Keratinocyte (primary cell): ENCODE measurements at regions not wholly inside any gene's neighbourhood (a gene's known extent, or its start where the extent isn't known, plus 50 kb on each side); places are given as distances from the start of the nearest gene placed in this dataset.

Experiments
- DNase-seq: peaks from one replicate; pipeline ENCODE4 v3.0.0-alpha.2; 2011; ENCODE audit warnings: low read depth, missing footprints, low spot score
- FAIRE-seq: peaks from 2 replicates; lab custom pipeline; 2011; peaks lifted over from hg19 to GRCh38; lab: Jason Lieb, UNC
- H2AFZ ChIP-seq: 2 replicates; pipeline ENCODE4 v1.6.0; 2012; ENCODE audit warnings: low read length, control low read depth, inconsistent platforms; ENCODE audit not compliant: control insufficient read depth
- H3K27ac ChIP-seq: 2 replicates; pipeline ENCODE4 v1.5.1; 2011; ENCODE audit warnings: low read length; ENCODE audit not compliant: control insufficient read depth, insufficient read depth
- H3K27me3 ChIP-seq: 3 replicates; pipeline ENCODE4 v1.6.0; 2011; ENCODE audit warnings: low read length; ENCODE audit not compliant: control insufficient read depth, insufficient read depth; ENCODE audit errors: extremely low read depth
- H3K36me3 ChIP-seq, 2 experiments: 2 replicates in 1 of 2; 3 replicates in 1 of 2; pipeline ENCODE4 v1.5.1; 2011; ENCODE audit warnings: low read length in 2 of 2, mild to moderate bottlenecking in 1 of 2; ENCODE audit not compliant: control insufficient read depth in 2 of 2, insufficient read depth in 2 of 2; ENCODE audit errors: extremely low read depth in 1 of 2
- H3K4me1 ChIP-seq: 3 replicates; pipeline ENCODE4 v1.5.1; 2011; ENCODE audit warnings: low read length; ENCODE audit not compliant: control insufficient read depth, insufficient read depth; ENCODE audit errors: extremely low read depth
- H3K4me2 ChIP-seq: 3 replicates; pipeline ENCODE4 v1.6.0; 2011; ENCODE audit warnings: low read depth, low read length; ENCODE audit not compliant: control insufficient read depth, insufficient read depth; ENCODE audit errors: extremely low read depth
- H3K4me3 ChIP-seq, 3 experiments: fragments of 200-600 bp in 1 of 3; sonication (generic) in 1 of 3; 2 replicates in 2 of 3; 3 replicates in 1 of 3; pipeline ENCODE4 v1.5.1; 2011 to 2016; ENCODE audit warnings: low read length in 3 of 3, mild to moderate bottlenecking in 3 of 3, control low read depth in 2 of 3, inconsistent platforms in 1 of 3, low read depth in 1 of 3, mixed read lengths in 1 of 3, mixed run types in 1 of 3, moderate library complexity in 1 of 3; ENCODE audit not compliant: control insufficient read depth in 2 of 3, insufficient read depth in 2 of 3; ENCODE audit errors: extremely low read depth in 1 of 3
- H3K79me2 ChIP-seq: 2 replicates; pipeline ENCODE4 v1.6.0; 2012; ENCODE audit warnings: low read length; ENCODE audit not compliant: control insufficient read depth, insufficient read depth
- H3K9ac ChIP-seq: 3 replicates; pipeline ENCODE4 v1.6.0; 2011; ENCODE audit warnings: low read length; ENCODE audit not compliant: control insufficient read depth, insufficient read depth; ENCODE audit errors: extremely low read depth
- H3K9me1 ChIP-seq: 3 replicates; pipeline ENCODE4 v1.6.0; 2011; ENCODE audit warnings: low read length; ENCODE audit not compliant: control insufficient read depth, insufficient read depth; ENCODE audit errors: extremely low read depth
- H3K9me3 ChIP-seq: 2 replicates; pipeline ENCODE4 v1.5.1; 2012; ENCODE audit warnings: low read depth, low read length; ENCODE audit not compliant: control insufficient read depth
- H4K20me1 ChIP-seq: 3 replicates; pipeline ENCODE4 v1.6.0; 2011; ENCODE audit warnings: low read length; ENCODE audit not compliant: control insufficient read depth, insufficient read depth; ENCODE audit errors: extremely low read depth
- EZH2 ChIP-seq: IDR thresholded peaks from one replicate; pipeline ENCODE4 v1.6.1; 2012; ENCODE audit warnings: inconsistent platforms, mild to moderate bottlenecking, low read length, moderate library complexity
- dilution Hi-C: fragments of 300-500 bp; cut with MboI; formaldehyde crosslinking; loops from one replicate; pipeline ENCODE4 v1.7.0; 2020; ENCODE audit warnings: low sequenced_read_pairs; ENCODE audit not compliant: extremely low pct_ligation_motif_present
- TF ChIP-seq, protein P1 (sequence below), 3 experiments: IDR thresholded peaks in 1 of 3; conservative IDR thresholded peaks in 1 of 3; optimal IDR thresholded peaks in 1 of 3; 2 replicates in 2 of 3; 3 replicates in 1 of 3; pipeline versions ENCODE3 to v1.5.1; 2011; ENCODE audit warnings: low read length in 3 of 3, mild to moderate bottlenecking in 3 of 3, moderate library complexity in 2 of 3, control low read depth in 1 of 3, inconsistent platforms in 1 of 3; ENCODE audit not compliant: insufficient read depth in 2 of 3; ENCODE audit errors: extremely low read depth in 1 of 3

DNA sequence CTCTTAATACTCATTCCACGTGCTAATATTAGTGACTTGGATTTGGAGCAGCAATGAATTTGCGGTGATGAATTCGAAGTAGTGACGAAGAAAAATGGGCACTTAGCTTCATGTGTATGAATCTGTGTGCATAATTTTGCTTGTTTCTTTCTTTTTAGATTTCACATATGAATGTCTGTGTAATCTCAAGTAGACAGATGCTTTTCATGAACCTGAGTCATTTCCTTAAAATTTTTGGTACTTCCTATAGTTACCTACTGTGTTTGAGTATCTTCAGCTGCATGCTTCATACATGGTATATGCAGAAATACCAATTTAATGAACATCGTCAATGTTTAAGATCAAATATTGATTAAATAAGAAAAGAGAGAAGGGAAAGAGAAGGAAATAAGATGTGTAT is 540.2 kb downstream of the RAB38 start:
- H3K4me1 ChIP-seq: no peaks in the 10 kb centered on the region
- no peak overlapping the region for H3K9ac ChIP-seq
- no peak for FAIRE-seq
- dilution Hi-C loops: no loop called here
- no peak overlapping the region for H2AFZ ChIP-seq
- H3K9me3 ChIP-seq: no peaks in the 10 kb centered on the region
- TF ChIP-seq, protein P1, sequence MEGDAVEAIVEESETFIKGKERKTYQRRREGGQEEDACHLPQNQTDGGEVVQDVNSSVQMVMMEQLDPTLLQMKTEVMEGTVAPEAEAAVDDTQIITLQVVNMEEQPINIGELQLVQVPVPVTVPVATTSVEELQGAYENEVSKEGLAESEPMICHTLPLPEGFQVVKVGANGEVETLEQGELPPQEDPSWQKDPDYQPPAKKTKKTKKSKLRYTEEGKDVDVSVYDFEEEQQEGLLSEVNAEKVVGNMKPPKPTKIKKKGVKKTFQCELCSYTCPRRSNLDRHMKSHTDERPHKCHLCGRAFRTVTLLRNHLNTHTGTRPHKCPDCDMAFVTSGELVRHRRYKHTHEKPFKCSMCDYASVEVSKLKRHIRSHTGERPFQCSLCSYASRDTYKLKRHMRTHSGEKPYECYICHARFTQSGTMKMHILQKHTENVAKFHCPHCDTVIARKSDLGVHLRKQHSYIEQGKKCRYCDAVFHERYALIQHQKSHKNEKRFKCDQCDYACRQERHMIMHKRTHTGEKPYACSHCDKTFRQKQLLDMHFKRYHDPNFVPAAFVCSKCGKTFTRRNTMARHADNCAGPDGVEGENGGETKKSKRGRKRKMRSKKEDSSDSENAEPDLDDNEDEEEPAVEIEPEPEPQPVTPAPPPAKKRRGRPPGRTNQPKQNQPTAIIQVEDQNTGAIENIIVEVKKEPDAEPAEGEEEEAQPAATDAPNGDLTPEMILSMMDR (optimal IDR thresholded peaks at IDR 0.05 in 1 of 3, IDR thresholded peaks at IDR 0.05 in 1 of 3, conservative IDR thresholded peaks at IDR 0.05 in 1 of 3; ENCODE audit: extremely low read depth in 1 of 3, insufficient read depth in 2 of 3, low read length in 3 of 3): no peak
- no peak for TF ChIP-seq EZH2
- no peak overlapping the region for H3K27ac ChIP-seq
- DNase-seq: no peak
- no peak overlapping the region for H3K4me3 ChIP-seq
- no peaks in the 10 kb centered on the region for H3K79me2 ChIP-seq
- no peak overlapping the region for H3K4me2 ChIP-seq
- H4K20me1 ChIP-seq: no peaks in the 10 kb centered on the region
- H3K36me3 ChIP-seq: no peaks in the 10 kb centered on the region
- H3K27me3 ChIP-seq: no peaks in the 10 kb centered on the region
- no peaks in the 10 kb centered on the region for H3K9me1 ChIP-seq

DNA sequence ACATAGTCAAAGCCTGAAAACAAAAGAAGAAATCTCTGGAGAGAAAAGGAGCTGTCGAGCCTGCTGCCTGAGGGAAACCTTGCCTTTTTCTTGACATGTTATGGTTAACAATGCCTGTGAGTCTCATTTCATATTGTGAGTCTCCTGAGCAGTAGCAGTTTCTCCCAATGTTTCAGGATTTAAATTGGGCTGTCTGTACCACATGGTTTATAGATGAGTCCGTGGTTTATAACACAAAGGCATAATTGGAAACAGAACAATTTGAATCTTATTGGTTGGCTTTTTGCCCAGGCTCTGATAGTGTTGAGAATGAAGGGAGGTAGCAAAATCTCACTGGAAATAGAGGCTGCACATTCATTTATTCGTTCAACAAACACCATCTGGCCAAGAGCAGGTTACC is 540.9 kb downstream of the RAB38 start:
- TF ChIP-seq, protein P1 (optimal IDR thresholded peaks at IDR 0.05 in 1 of 3, IDR thresholded peaks at IDR 0.05 in 1 of 3, conservative IDR thresholded peaks at IDR 0.05 in 1 of 3; ENCODE audit: extremely low read depth in 1 of 3, insufficient read depth in 2 of 3, low read length in 3 of 3): no peak
- TF ChIP-seq EZH2: no peak
- Histone ChIP-seq H4K20me1 (no peaks in the 10 kb centered on the region), H3K9me1 (no peaks in the 10 kb centered on the region), H3K9me3 (no peaks in the 10 kb centered on the region), H3K4me2 (no peak overlapping the region), H3K27me3 (no peaks in the 10 kb centered on the region), H2AFZ (no peak overlapping the region), H3K9ac (no peak overlapping the region), H3K27ac (no peak overlapping the region), H3K79me2 (no peaks in the 10 kb centered on the region), H3K36me3 (no peaks in the 10 kb centered on the region), H3K4me3 (no peak overlapping the region), H3K4me1 (no peaks in the 10 kb centered on the region)
- FAIRE-seq: no peak
- dilution Hi-C loops: no loop called here
- no peak for DNase-seq
